Breast epithelium (tissue), 4 donors: ENCODE measurements at regions not wholly inside any gene's neighbourhood (a gene's known extent, or its start where the extent isn't known, plus 50 kb on each side); places are given as distances from the start of the nearest gene placed in this dataset.

ENCODE experiments used
- DNase-seq, 2 donors: peaks; one replicate each; pipeline ENCODE4 v3.0.0-alpha.2; 2019; ENCODE audit warnings: low spot score in 2 of 2
- H3K27ac ChIP-seq, 2 donors: fragments of 200-600 bp; sonication (generic) in 1 of 2; one replicate each; pipeline ENCODE4 v1.5.1; 2016 to 2019; ENCODE audit warnings: mild to moderate bottlenecking in 1 of 2
- H3K27me3 ChIP-seq, 2 donors: fragments of 200-600 bp; sonication (generic) in 1 of 2; one replicate each; pipeline versions ENCODE4 v1.5.1 to v1.6.0; 2017 to 2019; ENCODE audit warnings: control low read depth in 1 of 2, mild to moderate bottlenecking in 1 of 2
- H3K36me3 ChIP-seq: fragments of 200-600 bp; one replicate; pipeline ENCODE4 v1.5.1; 2019
- H3K4me1 ChIP-seq, 2 donors: fragments of 200-600 bp; sonication (generic); one replicate each; pipeline ENCODE4 v1.5.1; 2016 to 2019; ENCODE audit warnings: control low read depth in 1 of 2
- H3K4me3 ChIP-seq, 3 donors: fragments of 200-600 bp; sonication (generic); 1 replicate in 2 of 3; 2 replicates in 1 of 3; pipeline ENCODE4 v1.5.1; 2016 to 2019; ENCODE audit warnings: mild to moderate bottlenecking in 3 of 3, moderate library complexity in 2 of 3
- H3K9me3 ChIP-seq, 2 donors: fragments of 200-600 bp; sonication (generic) in 1 of 2; one replicate each; pipeline ENCODE4 v1.5.1; 2016 to 2019; ENCODE audit warnings: control low read depth in 1 of 2
- CTCF ChIP-seq, 3 donors: fragments of 450-650 bp; IDR thresholded peaks; one replicate each; pipeline ENCODE4 v1.5.1; 2016 to 2017; ENCODE audit warnings: antibody characterized with exemption in 3 of 3, mild to moderate bottlenecking in 3 of 3, moderate library complexity in 3 of 3
- POLR2A ChIP-seq: fragments of 450-650 bp; IDR thresholded peaks from one replicate; pipeline ENCODE4 v1.6.1; 2016; ENCODE audit warnings: antibody characterized with exemption, mild to moderate bottlenecking, moderate library complexity
- POLR2AphosphoS5 ChIP-seq, 3 donors: sonication (generic); formaldehyde crosslinking; IDR thresholded peaks; one replicate each; pipeline ENCODE4 v1.6.1; 2017; ENCODE audit warnings: antibody characterized with exemption in 3 of 3
- intact Hi-C: fragments of 100-400 bp; cut with DNase I; formaldehyde crosslinking; loops from one replicate; pipeline ENCODE4 v1.15.1; 2023; ENCODE audit warnings: low total_unique reads

- peaks cover 0 to 39% of the 10 kb centered on the region in 2 donors for H3K27me3 ChIP-seq
Observed at GRCh38 chr10:128542659-128543058, 416.4 kb upstream of the MKI67 start.

GRCh38 chr10:128543151-128543550, 416.9 kb upstream of the MKI67 start:
- Histone ChIP-seq H3K4me3 (no peak overlapping the region), H3K36me3 (no peaks in the 10 kb centered on the region), H3K27me3 (peaks cover 0 to 39% of the 10 kb centered on the region in 2 donors), H3K27ac (no peak overlapping the region), H3K9me3 (no peaks in the 10 kb centered on the region), H3K4me1 (no peaks in the 10 kb centered on the region)
- no peak for TF ChIP-seq CTCF (IDR thresholded peaks at IDR 0.05)
- TF ChIP-seq POLR2A, result no peak
- TF ChIP-seq POLR2AphosphoS5 (IDR thresholded peaks at IDR 0.05), result no peak
- no peak for DNase-seq
- intact Hi-C loops, result no loop called here

More at GRCh38 chr10:128542659-128543058, 416.4 kb upstream of the MKI67 start:
- H3K4me1 ChIP-seq, result no peaks in the 10 kb centered on the region
- H3K27ac ChIP-seq, result no peak overlapping the region
- no peak for DNase-seq
- H3K4me3 ChIP-seq, result no peak overlapping the region
- intact Hi-C loops, result no loop called here
- no peaks in the 10 kb centered on the region for H3K9me3 ChIP-seq
- TF ChIP-seq POLR2A (no peak), POLR2AphosphoS5 (IDR thresholded peaks at IDR 0.05) (no peak), CTCF (IDR thresholded peaks at IDR 0.05) (no peak)
- no peaks in the 10 kb centered on the region for H3K36me3 ChIP-seq

GRCh38 chr10:128545216-128545615, 419.0 kb upstream of the MKI67 start:
- Histone ChIP-seq H3K4me3 (no peak overlapping the region), H3K27me3 (peaks cover 0 to 22% of the 10 kb centered on the region in 2 donors), H3K36me3 (no peaks in the 10 kb centered on the region), H3K4me1 (no peaks in the 10 kb centered on the region), H3K27ac (no peak overlapping the region), H3K9me3 (no peaks in the 10 kb centered on the region)
- no peak for TF ChIP-seq POLR2AphosphoS5 (IDR thresholded peaks at IDR 0.05)
- TF ChIP-seq CTCF (IDR thresholded peaks at IDR 0.05), result no peak
- no peak for TF ChIP-seq POLR2A
- intact Hi-C loops, result no loop called here
- no peak for DNase-seq

GRCh38 chr10:128546651-128547165, 420.5 kb upstream of the MKI67 start:
- intact Hi-C loops, result no loop called here
- no peaks in the 10 kb centered on the region for H3K9me3 ChIP-seq
- no peak overlapping the region for H3K4me3 ChIP-seq
- H3K4me1 ChIP-seq, result no peaks in the 10 kb centered on the region
- H3K27me3 ChIP-seq, result peaks cover 0 to 14% of the 10 kb centered on the region in 2 donors
- H3K27ac ChIP-seq, result no peak overlapping the region
- DNase-seq, result no peak
- H3K36me3 ChIP-seq, result no peaks in the 10 kb centered on the region
- TF ChIP-seq POLR2AphosphoS5 (IDR thresholded peaks at IDR 0.05) (no peak), POLR2A (no peak), CTCF (IDR thresholded peaks at IDR 0.05) (no peak)

- no peak for TF ChIP-seq CTCF (IDR thresholded peaks at IDR 0.05)
- no peak for TF ChIP-seq POLR2A
- TF ChIP-seq POLR2AphosphoS5 (IDR thresholded peaks at IDR 0.05), result no peak
- H3K27me3 ChIP-seq, result peaks cover 0 to 6% of the 10 kb centered on the region in 2 donors
Observed at GRCh38 chr10:128549101-128549608, 422.9 kb upstream of the MKI67 start.

More at GRCh38 chr10:128549101-128549608, 422.9 kb upstream of the MKI67 start:
- Histone ChIP-seq H3K4me3 (no peak overlapping the region), H3K9me3 (no peaks in the 10 kb centered on the region), H3K4me1 (no peaks in the 10 kb centered on the region), H3K27ac (no peak overlapping the region), H3K36me3 (no peaks in the 10 kb centered on the region)
- no peak for DNase-seq
- intact Hi-C loops, result no loop called here
